Urothelium cell line (cell line): ENCODE measurements at regions not wholly inside any gene's neighbourhood (a gene's known extent, or its start where the extent isn't known, plus 50 kb on each side); places are given as distances from the start of the nearest gene placed in this dataset.
A peak's percentile ranks its signal among the peaks of the same experiment; 100 is the strongest.

ENCODE experiments used
- DNase-seq: peaks from one replicate; pipeline ENCODE4 v3.0.0; 2011; ENCODE audit warnings: low spot score, mixed read lengths
- FAIRE-seq: peaks from 2 replicates; lab custom pipeline; 2011; peaks lifted over from hg19 to GRCh38; lab: Jason Lieb, UNC

DNA sequence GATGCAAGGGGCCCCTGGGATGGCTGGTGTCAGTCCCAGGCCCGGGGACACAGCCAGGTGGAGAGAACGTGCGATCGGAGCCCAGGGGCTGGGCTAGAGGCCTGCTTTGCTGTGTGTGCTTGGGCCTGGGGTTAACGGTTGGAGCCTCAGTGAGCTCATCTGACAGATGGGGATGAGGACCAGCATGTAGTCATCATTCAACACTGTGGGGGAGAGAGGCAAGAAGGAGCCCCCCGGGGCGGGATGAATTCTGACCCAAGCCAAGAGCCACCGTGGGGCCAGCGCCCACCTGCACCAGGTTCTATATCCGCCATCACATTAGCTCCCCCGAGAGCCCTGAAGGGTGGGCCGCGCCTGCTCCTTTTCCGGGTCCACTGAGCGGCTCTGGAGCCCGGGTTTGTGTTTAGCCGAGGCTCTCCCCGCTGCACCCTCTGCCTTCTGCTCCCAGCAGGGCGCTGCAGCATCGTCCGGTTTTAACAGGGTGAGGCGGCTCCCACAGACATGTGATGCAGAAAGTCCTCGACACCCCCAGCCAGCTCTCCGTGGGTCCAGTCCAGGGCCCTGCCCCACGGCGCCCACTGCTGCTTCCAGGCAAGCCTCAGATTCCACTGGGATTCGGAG lies 365.7 kb downstream of the SEC14L1 start:
- no peak for DNase-seq
- no peak for FAIRE-seq

DNA sequence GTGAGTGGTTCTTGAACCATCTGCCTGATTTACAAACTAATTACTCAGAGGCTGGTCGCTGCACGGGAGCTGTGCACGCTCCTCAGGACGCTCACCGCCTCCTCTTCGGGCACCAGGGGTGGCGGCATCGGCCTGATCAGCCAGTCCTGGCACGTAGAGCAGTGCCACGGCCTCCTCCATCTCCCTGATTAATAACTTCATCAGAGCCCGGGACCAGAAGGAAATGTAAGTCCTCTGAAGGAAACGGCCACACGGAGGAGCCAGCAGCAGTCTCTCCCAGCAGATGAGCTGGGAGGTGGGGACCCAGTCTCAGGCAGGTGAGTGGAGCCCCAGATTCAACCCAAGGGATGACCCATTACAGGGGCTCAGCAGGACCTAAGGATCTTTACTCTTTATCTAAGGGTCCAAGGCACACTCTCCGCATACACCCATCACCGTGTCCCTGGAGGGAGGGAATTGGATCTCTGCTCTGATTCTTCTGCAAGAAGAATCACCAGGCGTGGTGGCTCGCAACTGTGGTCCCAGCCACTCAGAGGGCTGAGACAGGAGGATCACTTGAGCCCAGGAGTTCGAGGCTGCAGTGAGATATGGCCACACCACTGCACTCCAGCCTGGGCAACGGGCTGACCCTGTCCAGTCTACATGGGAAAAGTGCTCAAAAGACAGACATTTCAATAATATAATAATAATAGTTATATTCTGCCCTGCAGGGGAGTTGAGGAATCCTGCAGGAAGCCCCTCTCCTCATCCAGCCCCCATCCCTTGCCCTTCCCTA lies 366.5 kb downstream of the SEC14L1 start:
- no peak for DNase-seq
- no peak for FAIRE-seq

DNA sequence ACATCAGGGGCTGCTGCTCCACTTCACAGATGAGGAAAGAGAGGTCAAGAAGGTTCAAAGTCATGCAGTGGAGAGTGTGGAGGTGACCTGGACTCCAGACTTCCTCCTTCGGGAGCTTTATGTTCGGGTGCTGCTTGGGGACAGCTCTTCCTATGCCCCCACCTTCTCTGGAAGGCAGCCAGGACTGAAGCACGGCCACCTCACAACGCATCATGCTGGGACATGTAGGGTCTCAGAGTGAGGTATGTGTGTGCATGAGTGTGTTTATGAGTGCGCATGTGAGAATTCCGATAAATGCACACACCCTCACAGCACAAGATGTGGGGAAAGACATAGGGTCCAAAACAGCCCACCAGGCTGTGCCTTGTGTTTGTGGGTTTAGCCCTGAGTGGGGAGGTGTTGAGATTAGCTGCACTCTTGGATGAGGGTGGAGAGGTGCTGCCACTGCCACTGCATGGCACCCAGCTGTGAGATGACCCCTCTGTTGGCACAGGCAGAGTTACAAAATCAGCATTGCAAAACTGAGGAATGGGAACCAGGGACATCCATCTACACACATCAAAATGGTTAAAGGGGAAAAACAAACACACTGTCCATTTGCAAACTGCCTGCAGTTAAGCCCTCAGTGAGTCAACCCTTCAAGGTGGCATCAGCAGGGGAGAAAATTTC lies 367.4 kb downstream of the SEC14L1 start:
- FAIRE-seq: peak; percentile 86
- no peak for DNase-seq

DNA sequence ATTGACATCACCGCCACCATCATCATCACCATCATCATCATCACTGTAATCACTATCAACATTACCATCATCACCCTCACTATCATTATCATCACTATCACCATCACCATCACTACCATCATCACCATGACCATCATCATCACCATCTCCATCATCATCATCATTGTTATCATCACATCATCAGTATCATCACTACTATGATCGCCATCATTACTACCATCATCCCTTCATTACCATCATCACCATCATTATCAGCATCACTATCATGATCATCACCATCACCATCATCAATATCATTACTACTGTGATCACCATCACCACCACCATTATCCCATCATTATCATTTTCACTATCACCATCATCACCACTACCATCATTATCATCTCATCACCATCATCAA lies 368.3 kb downstream of the SEC14L1 start:
- FAIRE-seq (no peak), DNase-seq (no peak)

DNA sequence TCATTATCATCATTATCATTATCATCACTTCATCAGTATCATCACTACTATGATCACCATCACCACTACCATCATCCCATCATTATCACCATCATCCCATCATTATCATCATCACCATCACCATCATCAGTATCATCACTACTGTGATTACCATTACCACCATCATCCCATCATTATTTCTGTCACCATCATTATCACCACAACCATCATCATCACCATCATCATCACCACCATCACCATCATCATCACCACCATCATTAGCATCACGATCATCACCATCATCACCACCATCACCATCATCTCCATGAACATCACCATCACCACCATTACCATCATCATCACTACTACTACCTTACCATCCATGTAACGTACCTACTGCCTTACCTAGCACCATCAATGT lies 368.8 kb downstream of the SEC14L1 start:
- no peak for DNase-seq
- FAIRE-seq: peak; percentile 100

DNA sequence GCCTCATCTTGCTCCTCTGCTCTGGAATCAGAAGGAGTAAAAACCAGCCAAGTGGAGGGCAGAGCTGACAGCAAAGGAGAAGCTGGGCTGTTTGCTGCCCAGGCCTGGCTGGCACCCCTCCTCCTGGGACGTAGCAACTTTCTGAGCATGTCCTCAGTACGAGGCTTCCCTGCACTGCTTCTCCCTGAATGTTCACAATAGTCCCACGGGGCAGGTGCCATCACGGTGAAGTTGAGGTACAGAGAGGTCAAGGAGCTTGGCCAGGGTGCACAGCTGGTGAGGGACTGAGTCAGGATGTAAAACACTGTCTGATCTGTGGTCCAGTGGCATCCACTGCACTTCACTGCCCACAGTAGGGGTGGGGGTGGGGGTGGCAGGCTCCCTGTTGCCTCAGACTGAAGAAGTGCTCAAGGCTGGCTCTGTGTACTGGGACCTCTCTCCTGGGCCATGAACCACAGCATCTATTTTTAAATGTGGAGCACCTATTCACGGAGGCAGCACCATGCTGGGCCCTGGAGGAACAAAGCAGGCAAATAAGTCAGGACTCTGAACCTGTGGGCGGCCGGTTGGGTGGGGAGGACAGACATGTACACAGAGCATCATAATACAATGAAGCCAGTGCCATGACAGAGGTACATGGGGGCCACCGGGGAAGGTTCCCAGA lies 369.5 kb downstream of the SEC14L1 start:
- DNase-seq (no peak), FAIRE-seq (no peak)

DNA sequence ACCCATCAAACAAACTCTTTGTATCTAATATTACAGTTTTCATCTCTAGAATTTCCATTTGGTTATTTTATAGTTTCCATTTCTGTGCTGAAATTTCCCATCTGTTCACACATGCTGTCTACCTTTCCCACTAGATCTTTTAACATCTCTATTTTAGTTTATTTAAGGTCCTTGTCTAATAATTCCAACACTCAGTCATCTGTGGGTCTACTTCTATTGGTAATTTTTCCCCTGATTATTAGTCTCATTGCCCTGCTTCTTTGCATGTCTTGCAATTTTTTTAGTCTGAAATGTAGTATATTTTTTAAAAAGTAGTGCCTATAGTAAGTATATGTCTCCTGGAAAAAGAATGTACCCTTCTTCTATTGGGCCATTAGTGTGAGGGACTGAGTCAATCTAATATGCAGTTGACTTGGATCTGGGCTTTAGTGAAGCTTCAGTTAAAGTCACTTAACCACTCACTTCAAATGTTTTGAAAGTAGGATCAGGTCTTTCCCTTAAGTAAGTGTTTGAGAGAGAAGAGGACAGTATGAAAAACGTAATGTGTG lies 370.8 kb downstream of the SEC14L1 start:
- no peak for DNase-seq
- FAIRE-seq: no peak

DNA sequence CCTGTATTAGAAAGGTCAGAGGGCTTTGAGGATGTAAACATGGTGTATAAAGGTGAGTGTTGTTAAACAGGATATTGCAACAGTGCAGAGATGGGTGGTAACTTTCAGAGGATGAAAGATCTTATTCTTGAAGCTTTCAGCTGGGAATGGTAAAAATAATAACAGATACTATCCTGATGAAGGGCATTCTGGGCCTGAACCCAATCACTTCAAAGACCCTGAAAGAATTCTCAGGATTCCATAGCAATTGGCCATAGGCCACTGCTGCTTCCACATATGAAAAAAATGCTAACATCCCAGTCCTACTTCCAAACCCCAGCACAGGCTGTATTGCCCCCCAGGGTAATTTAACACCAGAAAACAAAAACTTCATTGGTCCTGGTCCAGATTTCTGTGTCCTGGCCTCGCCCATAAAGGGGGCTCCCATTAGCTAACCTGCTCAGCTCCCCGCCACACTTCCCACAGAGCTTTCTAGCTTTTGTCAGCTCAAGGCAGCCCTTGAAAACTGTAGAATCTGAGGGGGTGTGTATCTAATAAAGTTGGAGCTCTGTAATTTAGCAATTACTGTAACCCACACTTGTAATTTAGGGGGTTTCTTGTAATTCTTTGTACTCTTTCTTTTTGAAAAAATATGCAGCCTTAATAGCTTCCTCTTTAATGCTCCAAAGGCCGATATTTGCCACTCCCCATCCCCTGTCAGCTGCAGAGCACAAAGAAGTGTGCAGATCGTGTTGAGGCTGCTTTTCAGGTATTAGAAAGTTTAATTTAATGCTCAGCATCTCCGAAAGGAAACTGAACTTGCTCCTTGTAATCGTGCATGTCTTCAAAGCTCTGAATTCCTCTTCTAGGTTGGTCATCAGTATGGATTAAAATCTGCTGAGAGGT lies 371.5 kb downstream of the SEC14L1 start:
- FAIRE-seq (no peak), DNase-seq (no peak)

DNA sequence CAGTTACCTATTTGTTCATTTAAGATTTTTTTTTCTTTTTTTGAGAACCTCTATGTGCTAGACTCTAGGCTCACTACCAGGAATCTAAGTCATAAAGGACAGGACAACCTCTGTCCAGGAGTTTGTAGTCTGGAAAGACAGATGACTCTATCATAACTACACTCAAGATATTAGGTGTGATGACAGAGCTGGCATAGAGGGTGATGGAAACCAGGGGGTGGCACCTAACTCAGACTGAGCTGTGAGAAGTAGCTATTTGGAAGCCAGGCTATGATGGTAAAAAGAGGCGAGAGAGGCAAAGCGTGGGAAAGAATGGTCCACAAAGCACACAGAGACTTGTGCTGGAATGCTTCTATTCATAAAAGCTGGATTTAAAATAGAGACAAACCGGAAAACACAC lies 372.3 kb downstream of the SEC14L1 start:
- DNase-seq (no peak), FAIRE-seq (no peak)

DNA sequence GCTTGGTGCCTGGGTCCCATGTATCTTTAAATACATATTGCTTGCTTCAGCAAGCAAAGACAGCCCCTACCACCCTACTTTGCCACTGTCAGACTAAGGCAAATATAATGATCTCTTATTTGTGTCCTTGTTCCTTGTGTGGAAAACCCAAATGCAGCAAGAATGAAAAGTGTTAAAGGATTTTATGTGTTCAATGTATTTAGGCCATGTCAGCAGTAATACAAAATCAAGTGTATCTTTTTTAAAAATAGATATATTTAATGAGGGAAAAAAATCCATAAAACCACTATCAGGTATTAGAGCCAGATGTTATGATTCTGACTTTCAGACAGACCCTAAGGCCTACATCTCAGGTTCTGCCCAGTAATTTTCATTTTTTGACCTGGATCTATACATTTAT lies 374.5 kb downstream of the SEC14L1 start:
- DNase-seq (no peak), FAIRE-seq (no peak)

DNA sequence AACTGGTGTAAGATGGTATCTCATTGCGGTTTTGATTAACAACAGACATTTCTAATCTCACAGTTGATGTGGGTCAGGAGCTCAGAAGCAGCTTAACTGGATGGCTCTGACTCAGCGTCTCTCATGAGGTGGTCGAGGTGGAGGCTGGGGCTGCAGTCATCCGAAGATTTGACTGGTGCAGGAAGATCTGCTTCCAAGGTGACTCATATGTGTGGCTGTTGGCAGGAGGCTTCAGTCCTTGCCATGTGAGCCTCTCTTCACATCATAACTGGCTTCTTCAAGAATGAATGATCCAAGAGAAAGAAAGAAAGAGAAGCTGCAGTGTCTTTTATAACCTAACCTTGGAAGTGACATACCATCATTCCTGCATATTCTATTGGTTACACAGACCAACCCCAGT lies 376.1 kb downstream of the SEC14L1 start:
- peak; percentile 87 for DNase-seq
- peak; percentile 95 for FAIRE-seq

DNA sequence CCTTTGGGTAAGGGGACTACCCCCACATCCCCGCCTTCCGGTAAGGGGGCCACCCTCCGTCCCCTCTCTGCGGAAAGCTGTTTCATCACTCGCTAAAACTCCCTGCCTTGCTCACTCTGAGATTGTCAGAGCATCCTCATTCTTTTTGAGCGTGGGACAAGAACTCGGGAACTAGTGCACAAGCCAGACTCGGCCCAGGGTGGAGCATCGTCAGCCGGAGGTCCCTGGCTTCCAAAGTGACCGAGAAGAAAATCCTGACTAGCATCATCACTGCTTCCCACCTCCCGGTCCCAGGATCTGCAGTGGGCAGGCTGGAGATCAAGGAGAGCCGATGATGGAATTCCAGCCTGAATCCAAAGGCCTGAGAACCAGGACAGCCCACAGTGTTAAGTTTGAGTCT lies 380.3 kb downstream of the SEC14L1 start:
- FAIRE-seq (no peak), DNase-seq (no peak)

DNA sequence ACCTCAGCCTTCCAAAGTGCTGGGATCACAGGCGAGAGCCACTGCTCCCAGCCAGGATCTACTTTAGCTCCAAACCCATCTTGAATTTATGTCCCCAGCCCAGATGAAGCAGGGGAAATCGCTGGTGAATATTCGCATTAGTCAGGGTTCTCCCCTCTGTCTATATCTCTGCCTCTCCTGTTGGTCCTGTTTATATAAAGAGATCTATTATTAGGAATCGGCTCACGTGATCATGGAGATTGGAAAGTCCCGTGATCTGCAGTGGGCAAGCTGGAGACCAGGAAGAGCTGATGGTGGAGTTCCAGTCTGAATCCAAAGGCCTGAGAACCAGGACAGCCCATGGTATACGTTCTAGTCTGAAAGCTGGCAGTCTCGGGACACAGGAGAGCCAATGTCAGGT lies 382.8 kb downstream of the SEC14L1 start:
- FAIRE-seq (no peak), DNase-seq (no peak)

DNA sequence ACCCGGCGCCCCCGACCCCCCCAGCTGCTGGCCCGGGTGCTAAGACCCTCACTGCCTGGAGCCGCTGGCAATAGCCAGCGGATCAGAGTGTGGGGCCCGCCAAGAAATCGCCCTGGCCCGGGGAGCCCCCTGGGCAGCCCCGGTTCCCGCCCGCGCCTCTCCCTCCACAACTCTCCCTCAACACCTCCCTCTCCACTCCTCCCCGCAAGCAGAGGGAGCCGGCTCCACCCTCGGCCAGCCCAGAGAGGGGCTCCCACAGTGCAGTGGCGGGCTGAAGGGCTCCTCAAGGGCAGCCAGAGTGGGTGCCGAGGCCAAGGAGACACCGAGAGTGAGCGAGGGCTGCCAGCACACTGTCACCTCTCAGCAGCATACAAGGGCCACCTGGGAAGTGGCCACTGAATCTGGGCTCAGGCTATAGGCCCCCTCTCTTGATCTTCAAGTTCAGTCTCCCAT lies 385.5 kb downstream of the SEC14L1 start:
- FAIRE-seq: no peak
- DNase-seq: no peak

DNA sequence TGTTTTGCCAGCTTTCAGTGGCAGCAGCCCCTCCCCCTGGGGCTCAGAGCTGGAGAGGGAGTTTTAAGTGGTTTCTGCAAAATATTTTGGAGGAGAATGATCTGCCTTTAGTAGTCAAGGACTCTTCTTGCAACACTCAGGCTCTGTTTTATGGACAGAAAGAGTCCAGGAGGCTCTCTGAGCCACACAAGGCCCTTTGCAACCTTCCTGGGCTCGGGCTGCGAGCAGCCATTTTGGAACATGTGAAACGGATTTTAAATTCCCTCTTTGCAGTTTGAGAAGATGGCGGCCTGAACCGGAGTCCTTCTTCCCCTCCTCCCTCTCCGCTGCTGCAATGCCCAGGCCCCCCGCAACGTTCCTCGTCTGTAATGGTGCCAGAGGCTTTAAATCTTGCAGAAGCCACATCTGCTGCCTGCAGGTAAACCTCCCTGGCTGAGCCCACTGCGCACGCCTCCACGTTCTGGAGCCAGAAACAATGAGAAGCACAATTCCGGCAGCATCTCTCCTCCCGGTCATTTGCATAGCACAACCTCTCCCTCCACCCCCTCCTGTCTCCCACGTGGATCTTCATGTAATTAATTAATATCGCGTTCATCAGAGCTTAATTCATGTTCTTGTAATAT lies 386.1 kb downstream of the SEC14L1 start:
- FAIRE-seq (no peak), DNase-seq (no peak)

DNA sequence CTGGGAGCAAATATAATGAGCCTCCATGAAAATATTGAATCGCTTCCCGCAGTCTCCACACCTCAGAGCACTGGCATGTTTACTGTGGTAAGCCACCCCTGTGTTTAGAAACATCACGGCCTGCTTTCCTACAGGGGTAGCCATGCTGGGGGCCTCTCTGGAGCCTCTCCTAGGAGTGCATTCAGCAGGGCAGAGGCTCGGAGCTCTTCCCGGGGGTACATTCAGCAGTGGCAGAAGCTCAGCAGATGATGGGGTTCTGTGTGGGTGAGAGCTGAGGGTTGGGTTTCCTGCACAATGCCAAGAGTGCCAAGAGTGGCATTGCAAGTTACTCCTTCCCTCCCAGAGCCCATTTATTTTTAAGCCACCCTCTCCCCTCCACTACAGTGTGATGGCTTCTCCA lies 386.6 kb downstream of the SEC14L1 start:
- FAIRE-seq: no peak
- no peak for DNase-seq

DNA sequence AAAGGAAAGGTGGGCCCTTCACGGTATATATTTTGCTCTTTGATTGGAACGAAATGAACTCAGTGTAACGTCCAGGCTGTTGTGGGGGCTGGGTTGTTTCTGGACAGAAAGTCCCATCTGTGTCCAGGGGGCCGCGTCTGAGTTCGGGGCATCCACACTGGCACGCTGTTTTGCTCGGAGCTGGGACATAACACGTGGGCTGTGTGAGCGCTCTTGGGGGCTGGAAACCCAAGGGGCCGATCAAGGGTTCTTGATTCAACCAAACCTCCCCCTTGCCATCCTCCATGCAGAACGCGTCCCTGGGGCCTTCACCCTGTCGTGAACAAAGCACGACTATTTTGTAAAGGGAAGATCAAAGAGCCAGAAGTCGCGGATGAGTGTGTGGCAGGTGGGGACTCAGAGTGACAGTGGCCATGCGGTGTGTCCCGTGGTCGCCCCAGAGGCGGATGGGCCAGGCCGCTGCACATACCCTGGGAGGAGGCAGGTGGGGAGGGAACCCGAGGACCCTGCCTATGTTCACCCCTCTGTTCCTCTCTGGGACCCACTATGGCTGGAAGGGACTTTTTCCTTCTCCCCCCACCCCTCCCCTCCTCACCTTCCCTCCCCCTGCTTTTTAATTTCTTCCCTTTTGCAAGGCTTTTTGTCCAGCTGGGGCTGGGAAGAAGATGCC lies 387.2 kb downstream of the SEC14L1 start:
- FAIRE-seq: peak; percentile 30
- no peak for DNase-seq

DNA sequence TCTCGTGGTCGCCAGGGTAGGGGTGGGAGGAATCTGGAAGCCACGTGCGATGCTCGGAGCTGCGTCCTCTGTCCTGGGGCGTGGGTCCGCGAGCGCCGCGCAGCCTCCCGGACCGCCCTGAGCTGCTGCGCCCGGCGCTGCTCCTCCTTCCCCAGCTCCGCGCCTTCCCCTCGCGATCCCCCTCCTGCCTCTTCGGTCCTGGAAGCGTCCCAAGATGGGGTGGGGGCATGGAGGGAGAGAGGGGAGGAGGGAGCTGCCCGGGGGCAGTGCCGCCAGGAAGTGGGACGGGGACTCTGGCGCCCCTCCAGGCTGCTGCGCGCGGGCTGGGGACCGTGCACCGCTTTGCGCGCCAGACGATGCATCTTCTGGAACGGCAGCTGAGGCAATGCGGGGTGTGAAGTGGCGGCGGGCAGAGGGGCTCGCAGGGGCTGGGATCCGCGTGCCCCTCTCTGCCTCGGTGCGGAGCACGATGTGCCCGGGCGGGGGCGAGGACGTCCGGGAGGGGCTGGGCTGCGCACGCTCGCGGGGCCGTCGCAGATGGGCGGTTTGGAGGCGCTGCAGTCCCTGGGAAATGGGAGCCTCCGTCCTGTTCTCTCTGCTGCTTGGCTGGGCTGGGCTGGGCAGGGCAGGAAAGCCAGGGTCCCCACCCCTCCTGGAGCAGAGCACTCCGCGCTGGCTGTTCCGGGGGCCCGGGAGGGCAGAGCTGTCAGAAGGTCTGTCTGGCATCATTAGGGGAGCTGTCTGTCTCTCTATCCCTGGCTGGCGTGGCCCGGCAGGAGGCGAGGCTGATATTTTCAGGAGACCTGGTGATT lies 388.0 kb downstream of the SEC14L1 start:
- FAIRE-seq (peak; percentile 94), DNase-seq (peak; percentile 77)

DNA sequence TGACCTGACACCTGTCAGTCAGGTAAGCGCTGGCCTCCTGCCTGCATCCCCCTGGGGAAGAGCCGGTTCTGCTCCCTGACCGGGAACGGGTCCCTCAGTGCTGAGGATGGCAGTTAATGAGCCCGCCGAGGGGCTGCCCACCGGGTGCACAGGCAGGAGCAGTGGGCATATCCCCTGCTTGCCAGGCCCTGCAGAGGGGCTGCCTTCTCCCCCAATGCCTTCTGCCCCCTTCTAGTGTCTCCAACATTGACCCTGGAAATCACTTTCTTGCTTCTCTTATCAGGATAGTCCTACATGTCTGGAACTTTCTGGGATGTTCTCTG lies 388.5 kb downstream of the SEC14L1 start:
- no peak for FAIRE-seq
- DNase-seq: no peak
